Ammon's horn (tissue), 1 donor: ENCODE measurements at regions not wholly inside any gene's neighbourhood (a gene's known extent, or its start where the extent isn't known, plus 50 kb on each side); places are given as distances from the start of the nearest gene placed in this dataset.
"Not testable (repeated sequence)": the region's sequence is repeated elsewhere in the genome, so short reads cannot be mapped to it uniquely, and the experiment has no call there.

Source experiments
- DNase-seq: peaks from one replicate; pipeline ENCODE4 v3.0.0-alpha.2; 2016; ENCODE audit warnings: low spot score

DNA sequence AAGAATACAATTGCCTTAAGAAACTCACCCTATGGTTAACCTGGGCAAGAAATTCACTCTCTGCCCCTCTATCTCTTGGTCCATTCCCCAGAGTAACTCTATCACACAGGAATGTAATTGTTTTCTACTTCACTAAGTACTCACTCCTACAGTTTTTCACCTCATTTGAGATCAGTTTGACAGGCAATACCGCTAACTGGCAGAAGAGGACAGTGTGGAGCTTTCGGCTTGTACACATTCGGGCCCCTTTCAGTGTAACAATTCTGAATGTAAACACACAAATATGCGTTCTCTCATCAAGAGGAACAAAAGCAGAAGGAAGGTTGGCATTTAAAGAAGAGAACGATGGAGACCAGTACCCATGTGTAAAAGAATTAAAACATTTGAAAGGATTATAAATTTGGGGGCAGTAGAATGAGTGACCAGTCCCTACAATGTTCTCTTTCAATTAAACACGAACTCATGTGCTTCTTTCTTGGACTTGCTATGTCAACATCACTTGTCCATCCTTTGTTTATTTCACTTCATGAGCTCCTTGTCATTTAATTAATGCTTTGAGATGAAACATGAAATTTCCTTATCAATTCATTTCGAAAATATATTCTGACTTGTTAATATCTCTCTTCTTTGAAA, 188.5 kb upstream of the GRAMD2B start:
- DNase-seq, result peak; percentile 4

DNA sequence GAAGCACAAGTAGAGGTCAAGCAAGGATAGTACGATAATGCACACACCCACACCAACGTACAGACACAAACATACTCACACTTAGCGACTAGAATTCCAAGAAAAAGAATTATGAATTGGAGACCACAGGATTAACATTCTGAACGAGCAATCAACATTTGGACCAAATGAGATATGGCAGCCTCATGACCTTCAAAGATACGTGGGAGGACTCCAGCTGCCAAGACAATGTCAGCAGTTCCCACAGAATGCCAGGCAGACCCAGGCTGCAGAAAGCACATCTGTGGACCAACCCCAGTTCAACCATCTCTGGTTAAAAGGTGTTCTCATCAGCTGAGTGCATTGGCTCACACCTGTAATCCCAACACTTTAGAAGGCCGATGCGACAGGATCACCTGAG, 187.6 kb upstream of the GRAMD2B start:
- no peak for DNase-seq

DNA sequence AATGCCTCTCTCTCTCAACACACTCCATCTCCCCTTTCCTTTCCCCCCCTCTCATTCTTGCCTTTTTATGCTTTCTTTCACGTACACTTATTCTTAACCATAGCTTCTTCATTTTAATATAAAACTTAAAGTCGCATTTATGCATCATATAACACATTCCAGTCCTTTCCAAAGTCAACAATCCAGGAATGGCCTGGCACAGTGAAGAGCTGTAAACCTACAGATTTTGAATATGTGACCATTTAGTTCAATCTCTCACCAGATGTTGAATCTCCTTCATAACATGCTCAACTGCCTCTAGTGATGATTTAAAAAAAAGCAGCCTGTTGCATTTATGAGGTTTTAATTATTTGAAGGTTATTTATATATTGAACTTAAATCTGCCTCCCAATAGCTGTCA, 186.2 kb upstream of the GRAMD2B start:
- DNase-seq, result no peak

DNA sequence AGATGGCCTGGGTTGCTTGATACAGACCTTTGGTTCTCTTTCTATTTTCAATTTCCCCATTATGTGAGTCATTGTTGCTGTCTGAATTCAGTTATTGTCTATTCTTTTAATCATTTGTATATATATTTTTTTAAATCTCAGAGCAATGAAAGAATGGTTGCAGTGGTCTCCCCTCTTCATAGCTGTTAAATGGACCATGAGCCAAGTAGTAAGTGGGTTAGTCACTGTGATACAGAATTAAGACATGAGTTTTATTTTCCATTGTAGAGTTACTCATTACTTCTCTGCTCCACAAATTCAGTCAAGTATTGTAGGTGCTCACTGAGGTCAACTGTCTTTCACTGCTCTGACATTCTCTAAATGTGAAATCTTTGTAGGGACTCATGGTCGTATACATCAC, 174.6 kb upstream of the GRAMD2B start:
- no peak for DNase-seq

DNA sequence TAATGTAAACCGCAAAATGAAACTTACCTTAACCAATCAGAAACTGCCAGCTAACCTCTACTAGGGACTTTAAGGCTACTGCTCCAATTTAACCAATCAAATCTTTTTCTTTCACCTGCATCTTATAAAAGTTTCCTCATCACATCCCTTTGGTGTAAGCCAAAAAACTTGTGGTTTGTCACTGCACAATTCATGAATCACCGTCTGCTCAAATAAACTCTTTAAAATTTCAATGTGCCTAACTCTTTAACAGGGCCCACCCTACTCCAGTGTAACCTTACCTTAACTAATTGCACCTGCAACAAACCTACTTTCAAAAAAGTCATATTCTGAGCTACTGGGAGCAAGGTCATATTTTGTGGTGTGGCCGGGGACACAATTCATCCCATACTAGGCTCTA, 172.2 kb upstream of the GRAMD2B start:
- no peak for DNase-seq

DNA sequence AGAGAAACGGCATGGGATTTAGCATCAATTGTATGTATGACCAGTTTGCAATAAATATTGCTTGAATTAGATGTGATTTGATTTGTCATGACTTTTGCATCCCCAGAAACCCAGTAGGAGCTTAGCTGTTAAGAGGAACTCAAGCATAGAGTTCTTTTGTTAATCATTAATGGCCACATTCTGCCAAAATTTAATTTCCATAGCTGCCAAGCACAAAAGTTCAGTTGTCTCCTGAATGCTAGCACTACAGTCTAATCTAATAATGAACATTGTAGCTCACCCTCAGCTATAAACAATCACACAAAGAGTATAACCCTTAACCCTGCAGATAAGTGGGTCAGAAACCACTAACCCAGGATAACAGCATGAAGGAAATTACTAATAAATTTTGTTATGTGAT, 169.8 kb upstream of the GRAMD2B start:
- peak; percentile 7 for DNase-seq

DNA sequence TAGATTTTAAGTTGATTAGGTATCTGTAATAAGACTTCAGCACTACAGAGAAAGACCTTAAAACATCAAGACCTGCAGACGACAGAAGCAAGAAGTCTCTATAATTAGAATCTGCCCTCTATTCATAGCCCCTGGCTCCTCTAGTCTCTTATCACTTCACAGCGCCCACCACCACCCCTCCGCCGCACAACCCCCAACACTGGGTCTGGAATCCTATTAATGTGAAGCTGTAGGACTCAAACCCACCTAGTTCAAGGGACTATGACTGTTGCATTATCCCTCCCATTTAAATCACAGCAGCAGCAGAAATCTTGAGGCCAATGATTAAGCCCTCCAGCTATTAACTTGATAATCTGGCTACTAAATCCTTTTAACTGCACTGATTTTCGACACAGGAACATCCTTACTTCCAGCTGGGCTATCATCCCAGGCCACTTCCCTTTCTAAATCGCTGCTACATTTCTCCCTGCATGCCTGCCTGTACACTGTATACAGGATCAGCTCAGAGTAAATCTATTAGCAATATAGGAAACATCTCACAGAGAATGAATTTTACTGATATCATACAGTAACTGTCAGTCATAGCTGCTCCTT, 159.5 kb upstream of the GRAMD2B start:
- DNase-seq, result no peak

DNA sequence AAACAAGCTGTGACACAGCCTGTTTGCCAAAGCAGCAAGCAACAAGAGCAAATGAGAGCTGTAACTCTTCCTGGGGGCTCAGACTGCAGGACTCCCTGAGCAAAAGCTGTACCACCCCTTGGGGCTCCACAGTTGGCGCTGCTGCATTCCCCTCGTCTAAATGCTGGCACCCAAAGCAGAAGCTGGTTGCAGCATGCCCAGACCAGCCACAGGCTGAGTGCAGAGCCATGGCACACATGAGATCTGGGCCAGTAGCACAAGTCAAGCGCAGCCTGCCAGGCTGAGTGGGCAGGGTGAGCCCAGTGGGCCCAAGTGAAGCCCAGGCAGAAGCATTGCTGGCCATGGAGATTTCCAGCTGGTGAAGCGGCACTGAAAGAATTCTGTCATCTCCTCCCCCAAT, 157.3 kb upstream of the GRAMD2B start:
- DNase-seq, result no peak

DNA sequence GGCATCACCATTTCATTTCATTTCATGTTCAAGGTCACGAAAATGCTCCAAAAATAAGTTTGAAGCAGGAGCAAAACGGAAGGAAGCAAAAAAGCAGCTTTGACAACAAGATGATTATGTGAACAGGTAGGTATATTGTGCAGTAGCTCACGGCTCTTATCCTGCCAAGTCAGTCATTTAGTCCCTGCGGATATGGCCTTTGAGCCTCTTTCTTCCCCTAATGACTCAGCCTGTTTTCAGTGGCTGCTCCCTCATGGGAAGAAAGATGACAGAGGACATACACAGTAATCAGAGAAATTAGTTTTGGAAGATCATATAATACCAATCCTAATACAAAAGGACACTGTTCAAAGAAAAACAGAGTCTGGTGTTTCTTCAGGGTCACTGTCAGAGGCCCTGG, 155.8 kb upstream of the GRAMD2B start:
- no peak for DNase-seq

DNA sequence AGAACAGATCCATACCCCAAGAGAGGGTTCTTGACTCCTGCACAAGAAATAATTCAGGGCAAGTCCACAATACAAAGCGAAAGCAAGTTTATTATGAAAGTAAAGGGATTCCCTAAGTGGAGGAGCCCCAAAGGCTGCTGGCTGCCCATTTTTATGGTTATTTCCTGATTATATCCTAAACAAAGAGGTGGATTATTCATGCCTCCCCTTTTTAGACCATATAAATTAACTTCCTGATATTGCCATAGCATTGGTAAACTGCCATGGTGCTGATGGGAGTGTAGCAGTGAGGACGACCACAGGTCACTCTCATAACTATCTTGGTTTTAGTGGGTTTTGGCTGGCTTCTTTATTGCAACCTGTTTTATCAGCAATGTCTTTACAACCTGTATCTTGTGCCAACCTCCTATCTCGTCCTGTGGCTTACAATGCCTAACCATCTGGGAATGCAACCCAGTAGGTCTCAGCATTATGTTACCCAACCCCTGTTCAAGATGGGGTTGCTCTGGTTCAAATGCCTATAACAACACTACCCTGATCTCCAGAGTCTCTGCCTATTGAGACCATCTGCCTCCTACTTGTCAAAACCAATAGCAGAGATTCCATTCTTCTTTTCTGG, 154.4 kb upstream of the GRAMD2B start:
- DNase-seq, result no peak

DNA sequence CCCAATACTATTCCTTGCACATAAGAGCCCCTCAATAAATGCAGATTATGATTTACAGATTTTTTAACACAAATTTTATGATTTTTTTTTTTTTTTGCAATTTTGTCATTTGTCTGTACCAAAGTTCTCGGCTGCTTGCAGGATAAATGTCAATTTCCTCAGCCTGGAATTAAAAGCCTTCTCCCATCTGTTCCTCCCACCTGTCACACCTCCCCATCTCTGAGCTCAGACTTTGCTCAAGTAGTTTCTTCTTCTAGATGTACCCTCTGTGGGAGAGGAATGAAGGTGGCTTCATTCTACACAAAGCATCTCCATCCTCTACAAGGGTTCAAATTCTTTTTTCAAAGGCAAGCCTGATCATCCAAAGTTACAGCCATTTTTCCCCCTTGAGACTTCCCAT, 153.7 kb upstream of the GRAMD2B start:
- no peak for DNase-seq

DNA sequence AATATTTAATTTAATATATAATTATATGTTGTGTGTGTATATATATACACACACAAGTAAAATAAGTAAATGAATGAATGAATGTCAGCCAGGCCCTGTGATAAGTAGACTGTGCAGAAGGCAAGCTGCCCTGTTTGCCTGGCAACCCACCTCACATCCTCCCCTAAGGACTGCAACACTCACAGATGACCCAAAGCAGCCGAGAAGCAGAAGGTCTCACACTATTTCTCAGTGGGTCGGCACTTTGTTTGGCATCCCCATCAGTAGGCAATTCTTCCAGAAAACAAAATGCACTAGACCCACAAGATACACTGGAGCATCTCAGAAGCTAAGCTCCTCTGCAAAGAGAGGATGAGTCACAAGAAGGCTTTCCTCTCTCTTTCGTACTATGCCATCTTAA, 152.1 kb upstream of the GRAMD2B start:
- DNase-seq, result no peak

DNA sequence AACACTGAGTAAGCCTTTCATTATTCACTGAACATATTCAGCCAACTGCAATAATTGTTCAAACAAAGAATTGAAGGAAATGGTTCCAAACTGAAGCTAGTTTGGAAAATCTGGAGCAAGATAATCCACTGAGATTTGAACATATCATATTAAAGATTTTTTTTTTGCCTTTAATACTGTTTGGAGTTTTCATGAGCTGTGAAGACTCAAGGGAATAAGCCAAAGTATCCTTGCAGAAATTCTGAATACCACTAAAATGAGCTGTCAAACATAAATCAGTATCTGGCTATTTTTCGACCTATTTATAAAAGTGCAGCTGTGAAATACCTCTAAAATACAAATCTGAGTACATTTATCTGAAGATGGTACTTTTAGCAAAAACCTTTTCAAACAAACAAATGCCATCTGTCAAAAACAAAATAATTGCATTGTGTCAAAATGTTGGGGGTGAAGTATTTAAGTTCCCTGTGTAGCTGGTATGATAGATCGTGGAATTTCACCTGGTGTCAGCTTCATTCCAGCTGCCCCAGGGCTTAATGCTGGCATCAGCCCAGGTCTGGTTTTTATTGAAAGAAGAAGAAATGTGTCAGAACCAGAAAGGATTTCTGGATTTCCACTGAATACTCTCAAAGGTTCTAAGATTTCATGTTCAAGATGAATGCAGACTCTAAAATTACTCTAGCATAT, 149.0 kb upstream of the GRAMD2B start:
- no peak for DNase-seq

DNA sequence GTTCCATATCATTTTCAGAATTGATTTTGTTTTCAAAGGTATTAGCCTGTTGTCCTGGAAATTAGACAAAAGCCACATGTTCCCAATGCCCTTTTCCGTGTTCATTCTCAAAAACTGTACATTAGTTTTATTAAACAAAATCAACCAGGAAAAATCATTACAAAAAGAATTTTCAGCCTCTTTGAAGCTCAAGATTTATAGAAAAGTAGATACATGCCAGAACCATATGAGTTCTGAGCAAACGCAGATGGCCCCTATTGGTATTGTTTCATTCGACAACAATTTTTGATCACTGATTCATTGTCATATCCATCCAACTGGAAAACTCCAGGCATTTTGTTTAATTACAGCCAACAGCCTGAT, 148.5 kb upstream of the GRAMD2B start:
- DNase-seq, result no peak

DNA sequence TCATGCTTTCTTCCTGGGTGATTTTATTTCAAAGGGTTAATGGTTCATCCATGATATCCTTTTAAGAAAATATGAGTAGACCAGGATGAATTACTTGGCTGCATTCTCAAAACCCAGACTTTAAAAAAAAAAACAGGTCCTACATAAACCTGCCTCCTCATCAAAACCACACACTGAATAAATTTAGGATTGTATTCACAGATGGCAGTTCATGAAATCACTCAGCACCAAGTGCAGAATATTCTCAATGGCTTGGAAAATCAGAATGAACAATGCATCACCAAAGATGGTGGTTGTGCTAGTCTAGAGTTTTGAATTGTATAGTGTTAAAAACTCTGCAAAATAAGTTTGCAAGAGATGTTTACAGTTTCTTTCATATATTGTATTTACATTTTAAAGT, 145.4 kb upstream of the GRAMD2B start:
- DNase-seq, result no peak

DNA sequence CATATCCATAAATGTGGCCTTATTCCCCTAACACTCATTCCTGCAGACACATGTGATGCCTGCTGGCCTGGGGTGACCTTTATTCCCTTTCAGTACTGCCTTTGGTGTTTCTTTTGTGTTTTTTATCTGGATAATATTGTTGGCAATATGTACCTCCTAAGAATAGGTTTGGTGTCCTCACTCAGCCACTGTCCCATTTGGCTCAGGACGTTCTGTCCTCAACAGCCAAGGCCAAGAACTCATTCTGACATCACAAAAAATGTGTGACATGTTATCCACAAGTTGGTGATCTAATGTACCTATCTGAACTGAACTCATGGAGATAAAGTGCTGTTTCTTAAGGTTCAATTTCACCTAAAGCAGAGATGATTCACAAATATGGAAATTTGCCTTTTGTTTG, 142.9 kb upstream of the GRAMD2B start:
- DNase-seq, result no peak

DNA sequence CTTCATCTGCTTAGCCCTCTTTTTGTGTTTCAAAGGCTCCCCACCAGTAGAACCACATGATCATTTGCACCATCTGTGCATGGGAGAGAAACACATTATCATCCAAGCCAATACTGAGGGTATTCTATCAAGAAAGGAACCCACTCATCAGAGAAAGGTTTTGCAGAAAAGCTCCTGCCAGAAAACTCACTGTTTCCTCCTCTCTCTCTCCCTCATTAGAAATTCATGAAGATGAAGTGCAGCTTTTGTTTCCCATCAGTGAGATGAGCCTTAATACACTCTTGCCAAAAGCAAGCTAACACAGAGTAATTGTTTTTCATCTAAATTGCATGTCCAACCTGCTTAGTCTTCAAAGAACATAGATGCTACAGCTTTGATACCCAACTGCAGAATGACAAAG, 142.4 kb upstream of the GRAMD2B start:
- DNase-seq, result peak; percentile 65

DNA sequence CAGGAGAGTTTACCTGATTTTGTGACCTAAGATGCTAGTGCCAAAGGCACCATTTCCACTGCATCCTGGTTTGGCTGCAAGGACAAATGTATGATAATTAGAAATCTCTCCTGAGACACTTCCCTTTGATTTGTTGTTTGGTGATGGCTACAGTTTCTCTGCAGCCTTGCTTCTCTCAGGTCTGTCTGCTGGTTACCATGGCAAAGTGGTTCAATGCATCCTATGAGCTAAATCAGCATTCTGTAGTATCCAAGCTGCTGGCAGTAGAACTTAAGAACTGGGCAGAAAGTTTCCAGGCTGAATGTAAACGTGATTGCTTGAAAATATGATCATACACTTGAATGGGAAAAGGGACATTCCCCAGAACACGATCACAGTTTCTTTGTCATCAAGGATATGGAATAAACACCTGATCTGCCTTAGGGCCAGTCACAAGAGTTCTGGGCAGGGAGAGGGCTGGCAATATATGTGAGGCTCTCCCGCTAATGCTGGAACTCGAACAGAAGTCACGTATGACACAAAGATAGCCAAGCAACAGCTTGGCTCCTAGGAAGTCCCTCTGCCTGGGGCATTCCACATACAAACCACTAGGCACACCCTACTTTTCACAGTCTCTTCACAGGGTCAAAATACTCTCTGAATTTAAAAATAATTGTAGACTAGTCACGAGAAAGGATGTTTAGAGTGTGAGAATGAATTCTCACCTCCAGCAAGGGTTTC, 138.1 kb upstream of the GRAMD2B start:
- DNase-seq, result peak; percentile 15

DNA sequence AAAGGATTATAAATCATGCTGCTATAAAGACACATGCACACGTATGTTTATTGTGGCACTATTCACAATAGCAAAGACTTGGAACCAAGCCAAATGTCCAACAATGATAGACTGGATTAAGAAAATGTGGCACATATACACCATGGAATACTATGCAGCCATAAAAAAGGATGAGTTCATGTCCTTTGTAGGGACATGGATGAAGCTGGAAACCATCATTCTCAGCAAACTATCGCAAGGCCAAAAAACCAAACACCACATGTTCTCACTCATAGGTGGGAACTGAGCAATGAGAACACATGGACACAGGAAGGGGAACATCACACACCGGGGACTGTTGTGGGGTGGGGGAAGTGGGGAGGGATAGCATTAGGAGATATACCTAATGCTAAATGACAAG, 127.1 kb upstream of the GRAMD2B start:
- not testable (repeated sequence) for DNase-seq

DNA sequence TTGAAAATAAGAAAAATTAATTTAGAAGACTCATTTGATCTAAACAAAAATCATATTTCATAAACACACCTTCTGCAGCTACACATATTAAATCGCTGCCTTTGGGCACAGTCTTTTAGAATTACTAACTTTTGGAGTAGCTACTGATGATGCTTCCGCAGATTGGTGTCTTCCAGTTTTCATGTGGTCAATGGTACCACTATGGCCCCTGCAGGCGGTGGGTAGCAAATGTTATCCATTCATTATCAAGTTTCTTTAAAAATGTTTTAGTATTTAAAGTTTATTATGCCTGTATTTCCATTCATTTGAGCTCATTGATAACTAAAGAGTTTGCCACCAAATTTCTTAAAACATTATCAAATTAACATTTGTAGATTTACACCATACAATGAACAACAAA, 122.9 kb upstream of the GRAMD2B start:
- no peak for DNase-seq

DNA sequence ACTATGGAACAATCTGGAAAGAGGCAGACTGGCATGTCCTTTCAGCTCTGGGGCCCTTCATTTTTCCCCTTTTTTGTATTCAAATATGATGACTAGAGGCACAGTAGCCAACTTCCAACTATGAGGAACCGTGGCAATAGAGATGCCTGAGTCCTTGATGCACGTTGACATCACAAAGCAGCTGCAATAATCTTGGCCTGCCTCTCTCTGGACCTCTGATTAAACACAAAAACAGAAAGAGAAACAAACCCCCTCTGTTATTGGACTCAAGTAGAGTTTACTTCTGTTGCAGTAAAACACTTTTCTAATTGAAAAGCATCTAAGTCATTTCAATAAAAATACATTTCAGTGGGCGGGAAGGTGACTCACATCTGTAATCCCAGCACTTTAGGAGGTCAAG, 122.2 kb upstream of the GRAMD2B start:
- no peak for DNase-seq

DNA sequence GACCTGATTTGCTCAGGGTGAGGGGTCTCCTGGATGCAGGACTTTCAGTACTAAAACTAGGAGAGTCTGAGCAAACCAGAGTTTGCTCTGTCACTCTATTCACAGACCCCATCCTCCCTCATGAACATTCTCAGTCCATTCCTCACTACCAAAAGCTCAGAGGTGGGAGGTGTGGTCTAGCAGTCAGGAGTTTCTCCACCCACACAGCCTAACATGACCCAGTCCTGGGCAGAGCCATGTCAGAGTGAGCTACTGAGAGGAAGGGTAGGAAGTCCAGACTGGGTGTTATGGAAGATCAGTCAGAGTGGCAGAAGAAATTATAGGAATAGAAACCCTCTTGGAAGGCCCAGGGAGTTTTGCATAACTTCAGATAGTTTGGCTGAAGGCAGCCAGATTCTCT, 113.3 kb upstream of the GRAMD2B start:
- DNase-seq, result no peak

DNA sequence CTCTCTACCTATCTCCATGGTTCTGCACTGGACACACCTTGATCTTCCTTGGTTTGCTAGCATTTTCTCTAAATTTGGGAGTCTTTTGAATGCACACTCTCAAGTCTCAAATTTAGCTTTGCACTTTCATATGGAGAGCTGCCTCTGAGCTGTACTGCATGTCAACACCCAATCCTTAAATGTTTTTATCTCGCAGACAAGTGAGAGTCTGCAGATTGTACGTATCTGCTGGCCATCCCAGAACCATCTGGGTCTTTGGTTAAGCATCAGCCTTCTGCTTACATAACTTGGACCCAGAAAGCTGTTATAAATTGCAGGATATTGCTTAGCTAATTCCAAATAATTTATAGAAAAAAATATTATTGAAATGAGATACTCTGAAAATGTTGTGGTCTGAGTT, 111.4 kb upstream of the GRAMD2B start:
- DNase-seq, result no peak
